H1 (cell line): ENCODE measurements at regions not wholly inside any gene's neighbourhood (a gene's known extent, or its start where the extent isn't known, plus 50 kb on each side); places are given as distances from the start of the nearest gene placed in this dataset.

Experiments
- BACH1 ChIP-seq: IDR thresholded peaks from 2 replicates; pipeline ENCODE4 v1.6.1; 2012; ENCODE audit warnings: low read length, improper control_type of control experiment
- CHD7 ChIP-seq: fragments of 300-600 bp; sonication (generic); IDR thresholded peaks from 2 replicates; pipeline ENCODE4 v1.7.1; 2012; ENCODE audit warnings: low read length, moderate library complexity, mild to moderate bottlenecking, inconsistent platforms; ENCODE audit not compliant: insufficient replicate concordance
- EP300 ChIP-seq, 2 experiments: IDR thresholded peaks; 1 replicate in 1 of 2; 2 replicates in 1 of 2; pipeline ENCODE4 v1.6.1; 2011 to 2012; ENCODE audit warnings: low read depth in 2 of 2, low read length in 2 of 2, mild to moderate bottlenecking in 2 of 2, borderline replicate concordance in 1 of 2, inconsistent platforms in 1 of 2, moderate library complexity in 1 of 2
- GTF2F1 ChIP-seq: IDR thresholded peaks from 2 replicates; pipeline ENCODE4 v1.6.1; 2012; ENCODE audit warnings: low read depth, low read length, improper control_type of control experiment, borderline replicate concordance
- NRF1 ChIP-seq: IDR thresholded peaks from 2 replicates; pipeline ENCODE4 v1.6.1; 2011; ENCODE audit warnings: mild to moderate bottlenecking, low read depth, low read length, improper control_type of control experiment

GRCh38 chr16:54460263-54460860 lies 173.8 kb upstream of the IRX3 start (continued):
- TF ChIP-seq CHD7, result no peak
- TF ChIP-seq NRF1, result no peak
- TF ChIP-seq BACH1, result no peak
- TF ChIP-seq GTF2F1, result no peak
- no peak for TF ChIP-seq EP300 (IDR thresholded peaks at IDR 0.05; ENCODE audit: borderline replicate concordance in 1 of 2, low read depth in 2 of 2, low read length in 2 of 2)
- TF ChIP-seq, all 59 proteins: peak for 1
